Thyroid gland (tissue), 4 donors: ENCODE measurements at regions not wholly inside any gene's neighbourhood (a gene's known extent, or its start where the extent isn't known, plus 50 kb on each side); places are given as distances from the start of the nearest gene placed in this dataset.

ENCODE experiments used
- CTCF ChIP-seq, 6 experiments: fragments of 200-600 bp in 3 of 6; fragments of 450-650 bp in 3 of 6; sonication (generic) in 3 of 6; IDR thresholded peaks; one replicate each; pipeline ENCODE4 v1.5.1; 2016 to 2019; ENCODE audit warnings: antibody characterized with exemption in 6 of 6, mild to moderate bottlenecking in 2 of 6, inconsistent platforms in 1 of 6, moderate library complexity in 1 of 6
- POLR2A ChIP-seq, 2 donors: fragments of 450-650 bp; IDR thresholded peaks; one replicate each; pipeline ENCODE4 v1.6.1; 2017; ENCODE audit warnings: antibody characterized with exemption in 2 of 2, mild to moderate bottlenecking in 2 of 2, moderate library complexity in 1 of 2

GRCh38 chr4:65921180-65921579, 250.9 kb upstream of the EPHA5 start:
- no peak for TF ChIP-seq CTCF (IDR thresholded peaks at IDR 0.05)
- TF ChIP-seq POLR2A (IDR thresholded peaks at IDR 0.05) = no peak
